Small intestine (tissue), 7 donors: ENCODE measurements at regions not wholly inside any gene's neighbourhood (a gene's known extent, or its start where the extent isn't known, plus 50 kb on each side); places are given as distances from the start of the nearest gene placed in this dataset.

Source experiments
- DNase-seq, 2 donors: peaks; one replicate each; pipeline versions ENCODE4 v3.0.0 to v3.0.0-alpha.2; 2013
- FAIRE-seq: peaks from 2 replicates; lab custom pipeline; 2012; peaks lifted over from hg19 to GRCh38; lab: Jason Lieb, UNC
- H3K27ac ChIP-seq, 3 donors: one replicate each; pipeline ENCODE4 v1.5.1; 2013; ENCODE audit warnings: low read length in 2 of 3, mild to moderate bottlenecking in 2 of 3, control low read depth in 1 of 3, inconsistent platforms in 1 of 3, low read depth in 1 of 3, moderate library complexity in 1 of 3
- H3K27me3 ChIP-seq, 3 donors: one replicate each; pipeline ENCODE4 v1.6.1; 2013; ENCODE audit warnings: low read length in 3 of 3, inconsistent platforms in 1 of 3; ENCODE audit not compliant: control insufficient read depth in 3 of 3, insufficient read depth in 3 of 3
- H3K36me3 ChIP-seq, 3 donors: one replicate each; pipeline ENCODE4 v1.6.1; 2013; ENCODE audit warnings: low read length in 3 of 3, inconsistent platforms in 1 of 3, low read depth in 1 of 3, mild to moderate bottlenecking in 1 of 3, moderate library complexity in 1 of 3; ENCODE audit not compliant: control insufficient read depth in 3 of 3, insufficient read depth in 2 of 3
- H3K4me1 ChIP-seq, 3 donors: one replicate each; pipeline ENCODE4 v1.6.1; 2013; ENCODE audit warnings: low read length in 2 of 3, inconsistent platforms in 1 of 3, low read depth in 1 of 3, mild to moderate bottlenecking in 1 of 3, moderate library complexity in 1 of 3; ENCODE audit not compliant: control insufficient read depth in 3 of 3, insufficient read depth in 2 of 3
- H3K4me3 ChIP-seq, 3 donors: one replicate each; pipeline ENCODE4 v1.5.1; 2013; ENCODE audit warnings: low read length in 3 of 3, control low read depth in 1 of 3, inconsistent platforms in 1 of 3, low read depth in 1 of 3, mild to moderate bottlenecking in 1 of 3, moderate library complexity in 1 of 3
- H3K9me3 ChIP-seq, 2 donors: one replicate each; pipeline ENCODE4 v1.6.1; 2013; ENCODE audit warnings: low read depth in 1 of 2, low read length in 1 of 2; ENCODE audit not compliant: control insufficient read depth in 2 of 2, insufficient read depth in 1 of 2
- WGBS, 3 donors: extraction: QIAGEN DNeasy Blood & Tissue Kit; methylation state at CpG; one replicate each; pipeline ENCODE4 v1.1.7; 2013; 5-methylcytosine and 5-hydroxymethylcytosine counted together
- donor health status: healthy with polysubstance abuse.
- donor health status: control.
- donor health status: control.
- donor health status: Bipolar disorder and iron deficiency.
- donor health status: healthy.

- no peak overlapping the region for H3K27ac ChIP-seq
- H3K9me3 ChIP-seq, result peaks cover 0 to 4% of the 10 kb centered on the region in 2 donors
- no peaks in the 10 kb centered on the region for H3K4me1 ChIP-seq
- no peaks in the 10 kb centered on the region for H3K27me3 ChIP-seq
- FAIRE-seq (no peak), DNase-seq (no peak)
- H3K36me3 ChIP-seq, result no peaks in the 10 kb centered on the region
- H3K4me3 ChIP-seq, result no peak overlapping the region
- 88 to 100% (median 100%) methylated on average over 1 of the region's 1 CpG for WGBS, 3 donors
Observed at GRCh38 chr2:125125902-125126301, 1100.8 kb downstream of the CNTNAP5 start.

GRCh38 chr2:125160947-125161346 is 1135.9 kb downstream of the CNTNAP5 start:
- no peaks in the 10 kb centered on the region for H3K9me3 ChIP-seq
- H3K4me1 ChIP-seq, result no peaks in the 10 kb centered on the region
- 84 to 91% (median 89%) methylated on average over 3 of the region's 3 CpGs for WGBS, 3 donors
- no peak overlapping the region for H3K27ac ChIP-seq
- H3K4me3 ChIP-seq, result no peak overlapping the region
- no peaks in the 10 kb centered on the region for H3K27me3 ChIP-seq
- H3K36me3 ChIP-seq, result no peaks in the 10 kb centered on the region
- no peak for FAIRE-seq
- no peak for DNase-seq

- 38 to 55% (median 47%) methylated on average over 2 of the region's 2 CpGs for WGBS, 3 donors
- Histone ChIP-seq H3K27me3 (no peaks in the 10 kb centered on the region), H3K9me3 (no peaks in the 10 kb centered on the region), H3K4me1 (no peaks in the 10 kb centered on the region), H3K36me3 (no peaks in the 10 kb centered on the region), H3K4me3 (no peak overlapping the region), H3K27ac (no peak overlapping the region)
- no peak for FAIRE-seq
- no peak for DNase-seq
Observed at GRCh38 chr2:125167152-125167551, 1142.1 kb downstream of the CNTNAP5 start.

GRCh38 chr2:125167820-125168219 is 1142.7 kb downstream of the CNTNAP5 start:
- Histone ChIP-seq H3K27ac (no peak overlapping the region), H3K27me3 (no peaks in the 10 kb centered on the region), H3K4me1 (no peaks in the 10 kb centered on the region), H3K4me3 (no peak overlapping the region), H3K9me3 (no peaks in the 10 kb centered on the region), H3K36me3 (no peaks in the 10 kb centered on the region)
- FAIRE-seq, result no peak
- no peak for DNase-seq

GRCh38 chr2:125168442-125168841 is 1143.4 kb downstream of the CNTNAP5 start:
- Histone ChIP-seq H3K27me3 (no peaks in the 10 kb centered on the region), H3K4me1 (no peaks in the 10 kb centered on the region), H3K9me3 (no peaks in the 10 kb centered on the region), H3K4me3 (no peak overlapping the region), H3K36me3 (no peaks in the 10 kb centered on the region), H3K27ac (no peak overlapping the region)
- WGBS, 3 donors, result 53 to 70% (median 56%) methylated on average over 2 of the region's 2 CpGs
- DNase-seq (no peak), FAIRE-seq (no peak)

GRCh38 chr2:125169022-125169763 is 1144.1 kb downstream of the CNTNAP5 start:
- Histone ChIP-seq H3K4me3 (no peak overlapping the region), H3K27ac (no peak overlapping the region), H3K36me3 (no peaks in the 10 kb centered on the region), H3K27me3 (no peaks in the 10 kb centered on the region), H3K4me1 (no peaks in the 10 kb centered on the region), H3K9me3 (no peaks in the 10 kb centered on the region)
- DNase-seq, result no peak
- FAIRE-seq, result no peak
- WGBS, 3 donors, result 62 to 74% (median 72%) methylated on average over 6 of the region's 6 CpGs

GRCh38 chr2:125169764-125170146 is 1144.7 kb downstream of the CNTNAP5 start:
- no peak overlapping the region for H3K27ac ChIP-seq
- DNase-seq (no peak), FAIRE-seq (no peak)
- no peaks in the 10 kb centered on the region for H3K9me3 ChIP-seq
- H3K36me3 ChIP-seq, result no peaks in the 10 kb centered on the region
- WGBS, 3 donors, result 82 to 85% (median 83%) methylated on average over 3 of the region's 3 CpGs
- H3K4me3 ChIP-seq, result no peak overlapping the region
- no peaks in the 10 kb centered on the region for H3K27me3 ChIP-seq
- no peaks in the 10 kb centered on the region for H3K4me1 ChIP-seq

GRCh38 chr2:125172181-125172580 is 1147.1 kb downstream of the CNTNAP5 start:
- H3K36me3 ChIP-seq, result no peaks in the 10 kb centered on the region
- no peak for DNase-seq
- H3K9me3 ChIP-seq, result no peaks in the 10 kb centered on the region
- H3K27ac ChIP-seq, result no peak overlapping the region
- no peak for FAIRE-seq
- H3K4me1 ChIP-seq, result no peaks in the 10 kb centered on the region
- WGBS, 3 donors, result 69 to 76% (median 76%) methylated on average over 1 of the region's 1 CpG
- no peak overlapping the region for H3K4me3 ChIP-seq
- no peaks in the 10 kb centered on the region for H3K27me3 ChIP-seq

GRCh38 chr2:125175415-125175814 is 1150.3 kb downstream of the CNTNAP5 start:
- H3K9me3 ChIP-seq, result no peaks in the 10 kb centered on the region
- H3K36me3 ChIP-seq, result no peaks in the 10 kb centered on the region
- no peak for DNase-seq
- no peak overlapping the region for H3K27ac ChIP-seq
- H3K4me3 ChIP-seq, result no peak overlapping the region
- 63 to 83% (median 73%) methylated on average over 1 of the region's 1 CpG for WGBS, 3 donors
- FAIRE-seq, result no peak
- no peaks in the 10 kb centered on the region for H3K4me1 ChIP-seq
- no peaks in the 10 kb centered on the region for H3K27me3 ChIP-seq
